Activated CD4-positive, alpha-beta T cell treated with anti-CD3 and anti-CD28 coated beads, Interleukin-10, Interleukin-2, amounts not matched to agents 100 ng/mL and 50 ng/mL, durations not matched to agents 16 hours and 8 hours (primary cell): ENCODE measurements at regions not wholly inside any gene's neighbourhood (a gene's known extent, or its start where the extent isn't known, plus 50 kb on each side); places are given as distances from the start of the nearest gene placed in this dataset.

Experiments
- DNase-seq: peaks from one replicate; pipeline ENCODE4 v3.0.0-alpha.2; 2020

GRCh38 chr5:33306758-33307157, 134.0 kb upstream of the TARS1 start:
- no peak for DNase-seq

- DNase-seq: no peak
Observed at GRCh38 chr5:33308586-33308985, 132.2 kb upstream of the TARS1 start.

GRCh38 chr5:33309068-33309467, 131.7 kb upstream of the TARS1 start:
- no peak for DNase-seq

GRCh38 chr5:33309536-33310345, 131.0 kb upstream of the TARS1 start:
- DNase-seq: no peak

GRCh38 chr5:33310451-33310850, 130.3 kb upstream of the TARS1 start:
- DNase-seq: no peak

- DNase-seq: no peak
Observed at GRCh38 chr5:33311893-33312292, 128.9 kb upstream of the TARS1 start.

GRCh38 chr5:33312571-33313549, 127.9 kb upstream of the TARS1 start:
- no peak for DNase-seq

- no peak for DNase-seq
Observed at GRCh38 chr5:33315189-33315588, 125.6 kb upstream of the TARS1 start.

- no peak for DNase-seq
Observed at GRCh38 chr5:33316773-33317172, 124.0 kb upstream of the TARS1 start.

- DNase-seq: no peak
Observed at GRCh38 chr5:33317271-33317670, 123.5 kb upstream of the TARS1 start.

- DNase-seq: no peak
Observed at GRCh38 chr5:33319151-33319550, 121.6 kb upstream of the TARS1 start.

GRCh38 chr5:33319841-33320240, 120.9 kb upstream of the TARS1 start:
- DNase-seq: no peak

GRCh38 chr5:33321026-33321425, 119.7 kb upstream of the TARS1 start:
- DNase-seq: no peak

GRCh38 chr5:33322632-33323031, 118.1 kb upstream of the TARS1 start:
- no peak for DNase-seq

- DNase-seq: no peak
Observed at GRCh38 chr5:33324667-33325307, 116.0 kb upstream of the TARS1 start.

- no peak for DNase-seq
Observed at GRCh38 chr5:33328818-33329217, 111.9 kb upstream of the TARS1 start.

- no peak for DNase-seq
Observed at GRCh38 chr5:33329891-33330290, 110.9 kb upstream of the TARS1 start.

GRCh38 chr5:33330426-33330825, 110.3 kb upstream of the TARS1 start:
- DNase-seq: no peak

GRCh38 chr5:33330992-33331391, 109.8 kb upstream of the TARS1 start:
- DNase-seq: no peak

- no peak for DNase-seq
Observed at GRCh38 chr5:33332804-33333203, 108.0 kb upstream of the TARS1 start.

GRCh38 chr5:33334829-33335228, 105.9 kb upstream of the TARS1 start:
- no peak for DNase-seq

GRCh38 chr5:33336891-33337636, 103.7 kb upstream of the TARS1 start:
- no peak for DNase-seq

- no peak for DNase-seq
Observed at GRCh38 chr5:33337637-33337992, 103.2 kb upstream of the TARS1 start.
